Gastroesophageal sphincter (tissue), 3 donors: ENCODE measurements at regions not wholly inside any gene's neighbourhood (a gene's known extent, or its start where the extent isn't known, plus 50 kb on each side); places are given as distances from the start of the nearest gene placed in this dataset.

ENCODE experiments used
- EP300 ChIP-seq: sonication (generic); formaldehyde crosslinking; IDR thresholded peaks from one replicate; pipeline ENCODE4 v1.6.1; 2017; ENCODE audit warnings: antibody characterized with exemption, mild to moderate bottlenecking
- POLR2A ChIP-seq, 2 donors: fragments of 450-650 bp; IDR thresholded peaks; one replicate each; pipeline ENCODE4 v1.6.1; 2017; ENCODE audit warnings: antibody characterized with exemption in 2 of 2, mild to moderate bottlenecking in 2 of 2, moderate library complexity in 1 of 2
- POLR2AphosphoS5 ChIP-seq: sonication (generic); formaldehyde crosslinking; IDR thresholded peaks from one replicate; pipeline ENCODE4 v1.6.1; 2017; ENCODE audit warnings: antibody characterized with exemption
- TF ChIP-seq, protein P1 (sequence below), 4 experiments: fragments of 200-600 bp in 2 of 4; fragments of 450-650 bp in 2 of 4; sonication (generic) in 1 of 4; IDR thresholded peaks; one replicate each; pipeline ENCODE4 v1.5.1; 2017 to 2019; ENCODE audit warnings: antibody characterized with exemption in 4 of 4, mild to moderate bottlenecking in 2 of 4, moderate library complexity in 2 of 4

DNA sequence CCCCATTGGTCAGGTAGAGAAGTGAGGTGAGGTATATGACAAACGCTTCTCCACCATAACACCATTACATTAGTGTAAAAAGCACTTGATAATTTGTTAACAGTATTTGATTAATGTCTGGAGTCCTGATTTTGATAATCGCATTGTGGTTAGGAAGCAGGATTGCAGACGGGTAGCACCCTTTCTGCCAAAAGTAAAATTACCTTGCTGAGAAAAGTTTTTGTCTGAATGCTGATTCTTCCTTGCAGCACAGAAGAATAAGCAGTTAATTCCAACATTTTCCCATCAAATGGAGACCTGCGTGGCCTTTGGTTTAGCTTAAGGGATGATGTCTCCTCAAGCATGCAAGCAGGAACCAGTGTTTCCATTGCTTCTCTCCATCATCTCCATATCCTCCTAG is 1090.2 kb upstream of the TMEM132C start:
- TF ChIP-seq POLR2AphosphoS5: no peak
- TF ChIP-seq EP300: no peak
- TF ChIP-seq POLR2A (IDR thresholded peaks at IDR 0.05): no peak
- TF ChIP-seq, protein P1, sequence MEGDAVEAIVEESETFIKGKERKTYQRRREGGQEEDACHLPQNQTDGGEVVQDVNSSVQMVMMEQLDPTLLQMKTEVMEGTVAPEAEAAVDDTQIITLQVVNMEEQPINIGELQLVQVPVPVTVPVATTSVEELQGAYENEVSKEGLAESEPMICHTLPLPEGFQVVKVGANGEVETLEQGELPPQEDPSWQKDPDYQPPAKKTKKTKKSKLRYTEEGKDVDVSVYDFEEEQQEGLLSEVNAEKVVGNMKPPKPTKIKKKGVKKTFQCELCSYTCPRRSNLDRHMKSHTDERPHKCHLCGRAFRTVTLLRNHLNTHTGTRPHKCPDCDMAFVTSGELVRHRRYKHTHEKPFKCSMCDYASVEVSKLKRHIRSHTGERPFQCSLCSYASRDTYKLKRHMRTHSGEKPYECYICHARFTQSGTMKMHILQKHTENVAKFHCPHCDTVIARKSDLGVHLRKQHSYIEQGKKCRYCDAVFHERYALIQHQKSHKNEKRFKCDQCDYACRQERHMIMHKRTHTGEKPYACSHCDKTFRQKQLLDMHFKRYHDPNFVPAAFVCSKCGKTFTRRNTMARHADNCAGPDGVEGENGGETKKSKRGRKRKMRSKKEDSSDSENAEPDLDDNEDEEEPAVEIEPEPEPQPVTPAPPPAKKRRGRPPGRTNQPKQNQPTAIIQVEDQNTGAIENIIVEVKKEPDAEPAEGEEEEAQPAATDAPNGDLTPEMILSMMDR (IDR thresholded peaks at IDR 0.05): no peak
